Astrocyte (in vitro differentiated cells and primary cell): ENCODE measurements at regions not wholly inside any gene's neighbourhood (a gene's known extent, or its start where the extent isn't known, plus 50 kb on each side); places are given as distances from the start of the nearest gene placed in this dataset.

Source experiments
- CTCF ChIP-seq: IDR thresholded peaks from 2 replicates; pipeline ENCODE4 v1.5.1; 2011; ENCODE audit warnings: low read depth, mild to moderate bottlenecking, inconsistent platforms, low read length, moderate library complexity; ENCODE audit not compliant: insufficient read depth
- EZH2 ChIP-seq: IDR thresholded peaks from 2 replicates; pipeline ENCODE4 v1.6.1; 2012; ENCODE audit warnings: mild to moderate bottlenecking, low read length, inconsistent platforms; ENCODE audit not compliant: insufficient read depth

- TF ChIP-seq CTCF (peak; percentile 16), EZH2 (no peak)
These were observed 54.4 kb upstream of the JAM3 start for GRCh38 chr11:134014511-134014910.
